ENCODE measurements at regions not wholly inside any gene's neighbourhood (a gene's known extent, or its start where the extent isn't known, plus 50 kb on each side); places are given as distances from the start of the nearest gene placed in this dataset.
"Not testable (repeated sequence)": the region's sequence is repeated elsewhere in the genome, so short reads cannot be mapped to it uniquely, and the experiment has no call there.

DNA sequence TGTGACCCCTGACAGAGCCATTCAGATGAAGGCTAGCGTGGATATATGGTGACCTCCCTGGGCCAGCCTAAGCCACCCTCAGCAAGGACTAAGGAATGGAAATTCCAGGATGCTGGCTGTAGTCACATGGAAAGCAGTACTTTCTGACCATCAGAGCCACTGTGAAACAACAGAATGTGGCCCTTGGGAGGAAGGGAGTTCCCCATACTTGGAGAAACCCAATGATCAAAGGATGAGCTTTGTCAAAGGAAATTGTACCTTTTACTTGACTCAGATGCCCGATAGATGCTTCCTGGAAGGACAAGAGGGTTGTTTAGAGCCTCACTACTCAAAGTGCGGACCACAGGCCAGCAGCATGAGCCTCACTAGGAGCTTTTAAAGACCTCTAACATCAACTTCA lies 484.5 kb upstream of the PROK2 start:
- no peak for DNase-seq (ENCODE audit: low read depth)
- TF ChIP-seq, protein P1, sequence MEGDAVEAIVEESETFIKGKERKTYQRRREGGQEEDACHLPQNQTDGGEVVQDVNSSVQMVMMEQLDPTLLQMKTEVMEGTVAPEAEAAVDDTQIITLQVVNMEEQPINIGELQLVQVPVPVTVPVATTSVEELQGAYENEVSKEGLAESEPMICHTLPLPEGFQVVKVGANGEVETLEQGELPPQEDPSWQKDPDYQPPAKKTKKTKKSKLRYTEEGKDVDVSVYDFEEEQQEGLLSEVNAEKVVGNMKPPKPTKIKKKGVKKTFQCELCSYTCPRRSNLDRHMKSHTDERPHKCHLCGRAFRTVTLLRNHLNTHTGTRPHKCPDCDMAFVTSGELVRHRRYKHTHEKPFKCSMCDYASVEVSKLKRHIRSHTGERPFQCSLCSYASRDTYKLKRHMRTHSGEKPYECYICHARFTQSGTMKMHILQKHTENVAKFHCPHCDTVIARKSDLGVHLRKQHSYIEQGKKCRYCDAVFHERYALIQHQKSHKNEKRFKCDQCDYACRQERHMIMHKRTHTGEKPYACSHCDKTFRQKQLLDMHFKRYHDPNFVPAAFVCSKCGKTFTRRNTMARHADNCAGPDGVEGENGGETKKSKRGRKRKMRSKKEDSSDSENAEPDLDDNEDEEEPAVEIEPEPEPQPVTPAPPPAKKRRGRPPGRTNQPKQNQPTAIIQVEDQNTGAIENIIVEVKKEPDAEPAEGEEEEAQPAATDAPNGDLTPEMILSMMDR (IDR thresholded peaks at IDR 0.05; ENCODE audit: low read depth, low read length, missing control alignments): no peak
- no peak overlapping the region for H3K4me3 ChIP-seq (ENCODE audit: low read depth, low read length)
- in situ Hi-C loops (cut with HindIII; ENCODE audit: low sequenced_read_pairs): no loop called here

DNA sequence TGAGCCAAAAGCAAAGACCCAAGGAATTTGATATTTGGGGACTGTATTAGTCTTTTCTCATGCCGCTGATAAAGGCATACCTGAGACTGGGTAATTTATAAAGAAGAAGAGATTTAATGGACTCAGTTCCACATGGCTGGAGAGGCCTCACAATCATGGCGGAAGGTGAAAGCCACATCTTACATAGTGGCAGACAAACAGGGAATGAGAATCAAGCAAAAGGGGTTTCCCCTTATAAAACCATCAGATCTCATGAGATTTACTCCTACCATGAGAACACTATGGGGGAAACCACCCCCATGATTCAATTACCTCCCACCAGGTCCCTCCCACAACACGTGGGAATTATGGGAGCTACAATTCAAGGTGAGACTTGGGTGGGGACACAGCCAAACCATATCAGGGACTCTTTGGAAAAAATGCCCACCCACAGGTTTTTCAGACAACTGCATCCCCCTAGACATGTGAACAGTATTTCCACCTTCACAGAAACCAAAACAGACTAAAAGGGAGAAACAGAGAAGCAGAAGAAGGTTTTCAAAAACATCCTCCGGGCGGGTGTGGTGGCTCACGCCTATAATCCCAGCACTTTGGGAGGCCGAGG lies 482.1 kb upstream of the PROK2 start:
- in situ Hi-C loops (cut with HindIII; ENCODE audit: low sequenced_read_pairs); H3K4me3 ChIP-seq (ENCODE audit: low read depth, low read length); DNase-seq (ENCODE audit: low read depth): not testable (repeated sequence)

DNA sequence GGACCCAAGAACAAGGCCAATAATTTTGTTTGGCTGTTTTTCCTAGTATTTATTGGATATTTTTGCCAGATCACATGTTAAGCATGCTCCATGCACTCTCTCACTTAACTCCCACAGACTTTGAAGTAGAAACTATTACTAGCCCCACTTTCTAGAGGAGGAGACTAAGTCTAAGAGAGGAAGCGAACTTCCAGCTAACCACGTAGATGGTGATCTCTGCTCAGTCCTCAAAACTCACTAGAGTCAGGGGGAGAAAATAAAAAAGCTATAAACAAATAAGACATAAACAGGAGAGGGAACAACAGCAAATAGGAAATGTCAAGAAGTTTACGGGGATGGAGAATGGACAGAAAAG lies 481.0 kb upstream of the PROK2 start:
- in situ Hi-C loops (cut with HindIII; ENCODE audit: low sequenced_read_pairs): no loop called here
- H3K4me3 ChIP-seq (ENCODE audit: low read depth, low read length): no peak overlapping the region
- DNase-seq (ENCODE audit: low read depth): no peak
- TF ChIP-seq, protein P1 (IDR thresholded peaks at IDR 0.05; ENCODE audit: low read depth, low read length, missing control alignments): no peak

DNA sequence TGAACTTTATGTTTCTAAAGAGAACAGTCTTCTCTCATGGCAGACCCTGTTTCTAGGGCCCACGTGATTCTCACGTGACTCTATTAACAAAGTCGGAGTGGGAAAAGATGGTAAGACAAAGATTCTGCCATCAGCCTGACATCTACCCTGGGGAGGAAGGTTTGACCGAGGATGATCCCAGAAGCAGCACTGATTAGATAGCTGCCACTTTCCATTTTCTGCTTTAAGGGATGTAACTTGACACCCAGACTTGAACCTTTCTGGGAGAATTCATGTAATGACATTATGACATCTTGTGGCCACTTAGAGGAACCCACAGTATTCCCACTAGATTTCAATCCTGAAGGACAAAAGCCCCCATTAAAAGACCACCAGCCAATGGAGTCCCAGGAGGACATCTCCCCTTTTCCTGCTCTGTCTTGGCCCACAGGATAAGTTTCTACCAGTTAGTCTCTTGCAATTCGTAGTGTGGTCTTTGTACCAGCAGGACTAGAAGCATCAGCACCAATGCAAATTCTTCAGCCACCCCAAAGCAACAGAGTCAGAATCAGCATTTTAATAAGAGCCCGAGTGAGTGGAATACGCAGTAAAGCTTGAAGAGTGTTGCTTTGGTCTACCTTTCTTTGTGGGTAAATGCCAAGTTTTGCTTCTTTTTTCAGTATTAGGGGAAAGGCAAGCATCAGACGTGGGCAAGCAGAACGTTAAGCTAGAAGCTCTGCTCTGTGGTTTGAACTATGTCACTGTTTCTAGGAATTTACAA lies 480.5 kb upstream of the PROK2 start:
- TF ChIP-seq, protein P1 (IDR thresholded peaks at IDR 0.05; ENCODE audit: low read depth, low read length, missing control alignments): peak; percentile 29
- no peak overlapping the region for H3K4me3 ChIP-seq (ENCODE audit: low read depth, low read length)
- in situ Hi-C loops (cut with HindIII; ENCODE audit: low sequenced_read_pairs): no loop called here
- no peak for DNase-seq (ENCODE audit: low read depth)

DNA sequence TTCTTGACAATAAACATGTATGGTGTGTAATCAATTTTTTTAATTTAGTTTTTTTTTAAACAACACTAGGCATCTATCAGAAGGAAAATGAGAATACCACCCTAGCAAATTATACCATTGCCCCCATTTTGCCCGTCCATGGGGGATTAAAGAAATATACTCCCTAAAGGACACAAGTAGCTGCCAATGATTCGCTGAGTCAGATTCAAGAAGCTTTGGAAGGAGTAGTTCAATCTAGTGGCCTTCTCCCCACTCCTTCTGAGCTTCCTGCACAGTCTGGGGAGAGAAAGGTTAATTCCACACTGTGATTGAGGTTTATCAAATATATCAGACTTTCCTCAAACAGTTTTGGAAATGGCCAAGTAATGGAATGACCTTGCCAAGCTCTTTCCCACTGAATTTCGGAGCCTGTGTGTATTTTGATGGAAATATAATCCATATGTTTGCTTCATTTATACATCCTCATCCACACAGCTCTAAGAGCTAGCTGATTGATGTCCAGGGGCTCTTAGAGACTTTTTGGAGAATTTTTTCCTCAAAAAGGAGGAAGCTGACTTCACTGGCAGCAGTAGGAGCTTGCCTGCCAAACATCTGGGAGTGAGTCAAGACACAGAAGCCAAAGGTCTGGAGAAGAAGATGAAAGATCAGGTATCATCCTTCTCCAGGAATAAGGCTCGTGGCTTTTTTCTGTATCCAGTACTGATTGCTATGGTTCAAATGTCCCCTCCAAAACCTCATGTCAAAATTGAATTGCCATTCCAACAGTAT lies 478.5 kb upstream of the PROK2 start:
- TF ChIP-seq, protein P1 (IDR thresholded peaks at IDR 0.05; ENCODE audit: low read depth, low read length, missing control alignments): no peak
- in situ Hi-C loops (cut with HindIII; ENCODE audit: low sequenced_read_pairs): no loop called here
- DNase-seq (ENCODE audit: low read depth): no peak
- H3K4me3 ChIP-seq (ENCODE audit: low read depth, low read length): no peak overlapping the region

DNA sequence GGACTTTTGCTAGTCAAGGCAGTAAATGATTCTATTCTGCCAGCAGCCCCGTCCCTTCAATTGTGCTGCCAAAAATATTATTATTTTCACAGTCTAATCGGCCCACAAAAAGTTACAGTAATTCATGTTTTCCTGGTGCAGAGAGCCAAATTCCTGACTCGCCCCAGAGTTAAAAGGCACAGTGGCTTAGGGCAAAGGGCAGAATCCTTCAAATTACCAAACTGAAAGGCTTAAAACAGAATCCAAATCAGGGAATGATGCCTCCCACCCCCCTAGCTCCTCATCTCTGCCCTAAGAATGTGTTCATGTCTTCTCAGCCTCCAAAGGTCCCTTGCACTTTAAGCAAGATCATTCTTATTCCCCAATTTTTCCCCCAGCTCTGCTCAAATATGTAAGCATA lies 477.8 kb upstream of the PROK2 start:
- no peak overlapping the region for H3K4me3 ChIP-seq (ENCODE audit: low read depth, low read length)
- TF ChIP-seq, protein P1 (IDR thresholded peaks at IDR 0.05; ENCODE audit: low read depth, low read length, missing control alignments): no peak
- in situ Hi-C loops (cut with HindIII; ENCODE audit: low sequenced_read_pairs): no loop called here
- DNase-seq (ENCODE audit: low read depth): no peak
